ENCODE measurements at regions not wholly inside any gene's neighbourhood (a gene's known extent, or its start where the extent isn't known, plus 50 kb on each side); places are given as distances from the start of the nearest gene placed in this dataset.
A peak's percentile ranks its signal among the peaks of the same experiment; 100 is the strongest.
"Not testable (repeated sequence)": the region's sequence is repeated elsewhere in the genome, so short reads cannot be mapped to it uniquely, and the experiment has no call there.

DNA sequence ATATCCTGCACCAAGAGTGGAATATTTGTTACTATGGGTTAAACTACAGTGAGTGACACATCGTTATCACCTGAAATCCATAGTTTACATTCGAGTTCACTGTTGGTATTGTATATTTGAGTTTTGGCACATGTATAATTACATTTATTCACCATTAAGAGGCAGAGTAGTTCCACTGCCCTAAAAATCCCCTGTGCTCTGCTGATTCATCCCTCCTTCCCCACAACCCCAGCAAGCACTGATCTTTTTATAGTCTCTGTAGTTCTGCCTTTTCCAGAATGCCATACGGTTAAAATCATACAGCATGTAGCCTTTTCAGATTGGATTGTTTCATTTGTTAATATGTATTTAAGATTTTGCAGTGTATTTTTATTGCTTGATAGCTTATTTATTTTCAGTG lies 495.2 kb downstream of the DIRAS2 start:
- Mint-ChIP-seq H3K27me3 (no peaks in the 10 kb centered on the region), H3K4me3 (ENCODE audit: low read depth) (no peak overlapping the region), H3K4me1 (ENCODE audit: low read depth) (no peaks in the 10 kb centered on the region), H3K36me3 (ENCODE audit: insufficient read depth) (peaks cover 1% of the 10 kb centered on the region), H3K27ac (no peak overlapping the region), H3K9me3 (ENCODE audit: low read depth) (peaks cover 18% of the 10 kb centered on the region)
- TF ChIP-seq, protein P1, sequence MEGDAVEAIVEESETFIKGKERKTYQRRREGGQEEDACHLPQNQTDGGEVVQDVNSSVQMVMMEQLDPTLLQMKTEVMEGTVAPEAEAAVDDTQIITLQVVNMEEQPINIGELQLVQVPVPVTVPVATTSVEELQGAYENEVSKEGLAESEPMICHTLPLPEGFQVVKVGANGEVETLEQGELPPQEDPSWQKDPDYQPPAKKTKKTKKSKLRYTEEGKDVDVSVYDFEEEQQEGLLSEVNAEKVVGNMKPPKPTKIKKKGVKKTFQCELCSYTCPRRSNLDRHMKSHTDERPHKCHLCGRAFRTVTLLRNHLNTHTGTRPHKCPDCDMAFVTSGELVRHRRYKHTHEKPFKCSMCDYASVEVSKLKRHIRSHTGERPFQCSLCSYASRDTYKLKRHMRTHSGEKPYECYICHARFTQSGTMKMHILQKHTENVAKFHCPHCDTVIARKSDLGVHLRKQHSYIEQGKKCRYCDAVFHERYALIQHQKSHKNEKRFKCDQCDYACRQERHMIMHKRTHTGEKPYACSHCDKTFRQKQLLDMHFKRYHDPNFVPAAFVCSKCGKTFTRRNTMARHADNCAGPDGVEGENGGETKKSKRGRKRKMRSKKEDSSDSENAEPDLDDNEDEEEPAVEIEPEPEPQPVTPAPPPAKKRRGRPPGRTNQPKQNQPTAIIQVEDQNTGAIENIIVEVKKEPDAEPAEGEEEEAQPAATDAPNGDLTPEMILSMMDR (IDR thresholded peaks at IDR 0.05; ENCODE audit: unreplicated experiment), result no peak
- DNase-seq (ENCODE audit: low spot score, unreplicated experiment), result no peak

DNA sequence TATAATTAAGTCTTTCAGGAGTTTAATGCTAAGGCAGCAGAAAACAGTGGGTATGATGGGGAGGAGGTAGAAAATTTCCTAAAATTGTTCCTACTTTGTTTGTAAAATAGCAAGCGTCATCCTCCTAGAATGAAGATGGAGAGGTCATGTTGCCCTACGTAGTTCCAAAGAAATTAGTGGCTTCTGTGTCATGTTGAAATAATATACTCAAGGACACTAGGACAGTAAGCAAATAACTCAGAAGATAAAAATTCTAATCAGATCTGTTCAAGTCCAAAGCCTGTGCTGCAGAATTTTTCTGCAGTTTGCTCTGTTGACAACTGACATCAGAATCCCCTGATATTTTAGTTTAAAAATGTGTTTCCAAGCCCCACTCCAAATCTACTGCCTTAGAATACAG lies 486.3 kb downstream of the DIRAS2 start:
- TF ChIP-seq, protein P1 (IDR thresholded peaks at IDR 0.05; ENCODE audit: unreplicated experiment), result no peak
- Mint-ChIP-seq H3K4me3 (ENCODE audit: low read depth) (no peak overlapping the region), H3K4me1 (ENCODE audit: low read depth) (no peaks in the 10 kb centered on the region), H3K27me3 (peaks cover 4% of the 10 kb centered on the region), H3K9me3 (ENCODE audit: low read depth) (no peaks in the 10 kb centered on the region), H3K27ac (no peak overlapping the region), H3K36me3 (ENCODE audit: insufficient read depth) (no peaks in the 10 kb centered on the region)
- no peak for DNase-seq (ENCODE audit: low spot score, unreplicated experiment)

DNA sequence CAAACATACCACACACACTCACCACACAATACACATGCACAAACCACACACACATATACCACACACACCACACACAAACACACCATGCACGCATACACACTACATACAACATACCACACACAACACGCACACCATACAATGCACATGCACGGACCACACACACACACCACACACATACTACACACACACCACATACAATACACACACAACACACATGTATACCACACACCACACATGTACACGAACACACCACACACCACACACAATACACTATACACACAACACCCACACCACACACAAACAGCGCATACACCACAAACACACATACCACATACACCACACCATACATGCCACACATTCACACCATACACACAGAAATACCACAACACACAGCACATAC lies 480.3 kb downstream of the DIRAS2 start:
- TF ChIP-seq, protein P1 (IDR thresholded peaks at IDR 0.05; ENCODE audit: unreplicated experiment), result no peak
- peaks cover 17% of the 10 kb centered on the region for H3K4me1 Mint-ChIP-seq (ENCODE audit: low read depth)
- peaks cover 4% of the 10 kb centered on the region for H3K27me3 Mint-ChIP-seq
- no peak overlapping the region for H3K4me3 Mint-ChIP-seq (ENCODE audit: low read depth)
- H3K27ac Mint-ChIP-seq, result no peak overlapping the region
- no peaks in the 10 kb centered on the region for H3K9me3 Mint-ChIP-seq (ENCODE audit: low read depth)
- DNase-seq (ENCODE audit: low spot score, unreplicated experiment), result no peak
- no peaks in the 10 kb centered on the region for H3K36me3 Mint-ChIP-seq (ENCODE audit: insufficient read depth)

DNA sequence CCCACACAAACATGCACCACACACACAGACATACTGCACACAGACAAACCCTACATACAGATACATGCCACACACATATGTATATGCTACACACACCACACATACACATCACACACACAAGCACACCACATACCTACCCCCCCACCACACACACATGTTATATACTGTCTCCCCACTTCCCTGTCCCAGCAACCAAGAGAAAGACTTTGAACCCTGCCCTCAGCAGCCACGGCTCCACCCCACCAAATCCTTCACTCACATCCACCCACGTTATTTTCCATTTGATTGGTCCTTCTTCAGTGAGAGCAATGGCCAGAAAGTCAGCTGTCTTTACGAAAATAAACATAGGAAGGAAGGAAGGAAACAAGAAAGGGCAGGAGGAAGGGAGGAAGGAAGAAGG lies 479.8 kb downstream of the DIRAS2 start:
- TF ChIP-seq, protein P1 (IDR thresholded peaks at IDR 0.05; ENCODE audit: unreplicated experiment), result no peak
- H3K36me3 Mint-ChIP-seq (ENCODE audit: insufficient read depth), result no peaks in the 10 kb centered on the region
- DNase-seq (ENCODE audit: low spot score, unreplicated experiment), result no peak
- no peak overlapping the region for H3K27ac Mint-ChIP-seq
- peaks cover 21% of the 10 kb centered on the region for H3K4me1 Mint-ChIP-seq (ENCODE audit: low read depth)
- no peaks in the 10 kb centered on the region for H3K9me3 Mint-ChIP-seq (ENCODE audit: low read depth)
- H3K27me3 Mint-ChIP-seq, result peaks cover 1% of the 10 kb centered on the region
- H3K4me3 Mint-ChIP-seq (ENCODE audit: low read depth), result no peak overlapping the region

DNA sequence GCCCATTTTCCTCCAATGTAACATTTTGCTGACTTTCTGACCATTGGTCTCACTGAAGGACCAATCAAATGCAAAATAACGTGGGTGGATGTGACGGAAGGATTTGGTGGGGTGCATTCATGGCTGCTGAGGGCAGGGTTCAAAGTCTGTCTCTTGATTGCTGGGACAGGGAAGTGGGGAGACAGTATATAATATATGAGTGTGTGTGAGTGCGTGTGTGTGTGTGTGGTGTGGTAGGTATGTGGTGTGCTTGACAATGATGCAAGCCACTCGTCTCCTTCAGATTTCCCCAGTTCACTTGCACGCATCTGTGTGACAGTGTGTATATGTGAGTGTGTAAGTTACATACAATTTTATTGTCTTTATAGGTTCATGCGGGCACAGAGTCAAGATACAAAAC lies 477.3 kb downstream of the DIRAS2 start:
- H3K27ac Mint-ChIP-seq, result no peak overlapping the region
- H3K4me3 Mint-ChIP-seq (ENCODE audit: low read depth), result no peak overlapping the region
- H3K27me3 Mint-ChIP-seq, result no peaks in the 10 kb centered on the region
- no peaks in the 10 kb centered on the region for H3K36me3 Mint-ChIP-seq (ENCODE audit: insufficient read depth)
- H3K4me1 Mint-ChIP-seq (ENCODE audit: low read depth), result peaks cover 34% of the 10 kb centered on the region
- TF ChIP-seq, protein P1 (IDR thresholded peaks at IDR 0.05; ENCODE audit: unreplicated experiment), result no peak
- DNase-seq (ENCODE audit: low spot score, unreplicated experiment), result no peak
- H3K9me3 Mint-ChIP-seq (ENCODE audit: low read depth), result no peaks in the 10 kb centered on the region

DNA sequence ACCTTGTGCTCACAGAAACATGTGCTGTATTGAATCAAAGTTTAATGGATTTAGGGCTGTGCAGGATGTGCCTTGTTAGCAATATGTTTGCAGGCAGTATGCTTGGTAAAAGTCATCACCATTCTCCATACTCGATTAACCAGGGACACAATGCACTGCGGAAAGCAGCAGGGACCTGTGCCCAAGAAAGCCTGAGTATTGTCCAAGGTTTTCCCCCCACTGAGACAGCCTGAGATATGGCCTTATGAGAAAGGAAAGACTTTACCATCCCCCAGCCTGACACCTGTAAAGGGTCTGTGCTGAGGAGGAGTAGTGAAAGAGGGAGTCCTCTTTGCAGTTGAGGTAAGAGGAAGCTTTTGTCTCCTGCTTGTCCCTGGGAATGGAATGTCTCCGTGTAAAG lies 476.2 kb downstream of the DIRAS2 start:
- not testable (repeated sequence) for H3K4me3 Mint-ChIP-seq (ENCODE audit: low read depth); DNase-seq (ENCODE audit: low spot score, unreplicated experiment); H3K36me3 Mint-ChIP-seq (ENCODE audit: insufficient read depth); H3K27me3 Mint-ChIP-seq; H3K9me3 Mint-ChIP-seq (ENCODE audit: low read depth)
- Mint-ChIP-seq H3K4me1 (ENCODE audit: low read depth) (peaks cover 36% of the 10 kb centered on the region), H3K27ac (peak overlapping the region; percentile 2)
